Mesendoderm (in vitro differentiated cells): ENCODE measurements at regions not wholly inside any gene's neighbourhood (a gene's known extent, or its start where the extent isn't known, plus 50 kb on each side); places are given as distances from the start of the nearest gene placed in this dataset.

Source experiments
- DNase-seq: peaks from one replicate; pipeline ENCODE4 v3.0.0; 2013
- H2AK5ac ChIP-seq: 2 replicates; pipeline ENCODE4 v1.6.1; 2013; ENCODE audit warnings: low read length, inconsistent platforms
- H2BK120ac ChIP-seq: 2 replicates; pipeline ENCODE4 v1.6.1; 2013; ENCODE audit warnings: low read depth, mild to moderate bottlenecking, low read length, moderate library complexity, mixed read lengths
- H2BK15ac ChIP-seq: replicated peaks from 2 replicates; pipeline ENCODE4 v1.6.1; 2013; ENCODE audit warnings: low read depth, mild to moderate bottlenecking, moderate library complexity
- H2BK5ac ChIP-seq: 2 replicates; pipeline ENCODE4 v1.6.1; 2013; ENCODE audit warnings: low read length, inconsistent platforms
- H3K18ac ChIP-seq: 2 replicates; pipeline ENCODE4 v1.6.1; 2013; ENCODE audit warnings: mild to moderate bottlenecking, low read length, mixed read lengths
- H3K23ac ChIP-seq: one replicate; pipeline ENCODE4 v1.6.1; 2013; ENCODE audit warnings: low read length
- H3K27ac ChIP-seq: 2 replicates; pipeline ENCODE4 v1.5.1; 2013; ENCODE audit warnings: low read depth, mild to moderate bottlenecking, inconsistent platforms, low read length, moderate library complexity
- H3K27me3 ChIP-seq: 2 replicates; pipeline ENCODE4 v1.6.1; 2013; ENCODE audit warnings: low read length, control low read depth, mild to moderate bottlenecking, inconsistent platforms; ENCODE audit not compliant: insufficient read depth, poor library complexity
- H3K36me3 ChIP-seq: 2 replicates; pipeline ENCODE4 v1.6.1; 2013; ENCODE audit warnings: low read length, inconsistent platforms; ENCODE audit not compliant: control insufficient read depth, insufficient read depth
- H3K4ac ChIP-seq: one replicate; pipeline ENCODE4 v1.6.1; 2013; ENCODE audit warnings: low read depth, mild to moderate bottlenecking, low read length, moderate library complexity
- H3K4me1 ChIP-seq: 2 replicates; pipeline ENCODE4 v1.6.1; 2013; ENCODE audit warnings: low read depth, low read length, inconsistent platforms; ENCODE audit not compliant: control insufficient read depth
- H3K4me2 ChIP-seq: 2 replicates; pipeline ENCODE4 v1.6.1; 2013; ENCODE audit warnings: low read length
- H3K4me3 ChIP-seq: 2 replicates; pipeline ENCODE4 v1.5.1; 2013; ENCODE audit warnings: mild to moderate bottlenecking, low read length
- H3K56ac ChIP-seq: one replicate; pipeline ENCODE4 v1.6.1; 2013; ENCODE audit warnings: low read length
- H3K79me1 ChIP-seq: 2 replicates; pipeline ENCODE4 v1.6.1; 2013; ENCODE audit warnings: low read length, inconsistent platforms
- H3K79me2 ChIP-seq: 2 replicates; pipeline ENCODE4 v1.6.1; 2013; ENCODE audit warnings: mild to moderate bottlenecking, low read length; ENCODE audit not compliant: control insufficient read depth, insufficient read depth
- H3K9ac ChIP-seq: 2 replicates; pipeline ENCODE4 v1.6.1; 2013; ENCODE audit warnings: low read length, inconsistent platforms
- H4K5ac ChIP-seq: one replicate; pipeline ENCODE4 v1.6.1; 2013; ENCODE audit warnings: low read length
- H4K8ac ChIP-seq: one replicate; pipeline ENCODE4 v1.6.1; 2013; ENCODE audit warnings: low read depth, mild to moderate bottlenecking, control low read depth, low read length, moderate library complexity
- WGBS: extraction: QIAGEN DNeasy Blood & Tissue Kit; methylation state at CpG from one replicate; pipeline ENCODE4 v1.1.7; 2013; ENCODE audit warnings: low lambda C conversion rate, missing lambda C conversion rate; ENCODE audit not compliant: insufficient coverage; ENCODE audit errors: extremely low coverage; 5-methylcytosine and 5-hydroxymethylcytosine counted together

DNA sequence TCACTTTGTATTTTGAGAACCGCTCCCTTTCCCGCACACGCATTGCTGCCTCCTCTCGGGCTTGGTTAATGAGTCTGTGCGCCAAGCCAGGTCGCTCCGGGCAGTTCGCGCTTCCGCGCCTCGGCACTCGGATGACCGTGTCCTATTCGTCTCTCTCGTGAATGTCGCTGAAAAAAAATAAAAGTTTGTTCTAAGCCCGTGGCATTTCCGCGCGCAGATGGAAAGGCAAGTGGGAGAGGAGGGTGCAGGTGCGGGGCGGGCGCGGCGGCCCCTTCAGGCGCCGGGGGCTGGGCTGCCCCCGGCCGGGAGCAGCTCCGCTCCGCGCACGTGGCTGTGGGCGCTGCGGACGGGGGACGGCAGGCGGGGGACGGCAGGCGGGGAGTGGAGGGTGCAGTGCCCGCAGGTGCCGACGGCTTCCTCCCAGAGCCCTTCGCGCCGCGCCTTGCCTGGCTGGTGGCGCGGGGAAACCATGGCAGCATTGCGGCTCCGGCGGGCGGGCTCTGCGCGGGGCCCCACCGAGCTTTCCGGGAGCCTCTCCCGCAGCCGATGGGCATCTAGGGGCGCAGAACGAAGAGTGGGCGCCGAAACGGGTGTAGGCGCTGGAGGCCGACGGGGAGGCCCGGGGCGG lies 159.6 kb upstream of the SIX2 start:
- H2AK5ac ChIP-seq: no peak overlapping the region
- H3K4me3 ChIP-seq: no peak overlapping the region
- H2BK120ac ChIP-seq: no peak overlapping the region
- H2BK5ac ChIP-seq: no peak overlapping the region
- H4K5ac ChIP-seq: no peak overlapping the region
- no peaks in the 10 kb centered on the region for H3K4me1 ChIP-seq
- no peak overlapping the region for H3K4ac ChIP-seq
- H3K79me2 ChIP-seq: no peaks in the 10 kb centered on the region
- no peak overlapping the region for H4K8ac ChIP-seq
- no peaks in the 10 kb centered on the region for H3K36me3 ChIP-seq
- no peak overlapping the region for H3K9ac ChIP-seq
- no peak for DNase-seq
- peak overlapping the region; percentile 10 for H3K23ac ChIP-seq
- no peak overlapping the region for H3K27ac ChIP-seq
- H3K27me3 ChIP-seq: peaks cover 37% of the 10 kb centered on the region
- peak overlapping the region; percentile 68 for H3K56ac ChIP-seq
- H2BK15ac ChIP-seq: no peak overlapping the region
- H3K4me2 ChIP-seq: peak overlapping the region; percentile 69
- H3K18ac ChIP-seq: no peak overlapping the region
- no peaks in the 10 kb centered on the region for H3K79me1 ChIP-seq
- WGBS: no CpG with 5 or more reads among the region's 70 CpGs

DNA sequence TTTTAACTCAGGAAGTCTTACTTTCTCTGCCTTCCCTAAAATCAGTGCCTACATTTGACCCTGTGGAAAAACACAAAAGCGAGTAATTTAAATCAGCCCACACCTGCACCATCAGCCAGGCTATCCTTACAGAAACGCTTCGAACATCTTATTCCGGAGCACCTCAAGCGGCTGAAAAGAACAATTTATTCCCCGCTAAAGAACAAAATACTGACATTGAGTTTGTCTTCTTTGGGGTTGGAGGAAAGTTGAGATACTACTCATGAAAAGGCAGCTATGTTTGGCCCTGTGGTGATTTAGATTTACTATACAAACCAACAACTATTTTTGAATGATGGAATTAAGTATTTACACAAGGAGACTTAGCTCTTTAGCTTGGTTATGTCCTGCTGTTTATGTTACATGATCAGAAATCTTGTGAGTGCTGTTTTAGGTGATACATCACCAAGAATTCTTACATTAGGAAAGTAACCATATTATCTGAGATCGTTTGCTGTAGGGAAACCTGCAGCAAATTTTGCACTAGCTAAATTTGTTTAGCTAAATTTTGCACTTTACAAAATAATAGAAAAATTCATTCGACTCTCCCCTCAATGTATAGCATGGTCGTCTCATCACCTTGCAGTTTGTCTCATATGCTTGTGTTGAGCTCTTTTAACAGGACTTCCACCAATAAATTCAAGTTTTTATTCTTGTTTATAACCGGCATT lies 158.8 kb upstream of the SIX2 start:
- H2BK120ac ChIP-seq: no peak overlapping the region
- no peak overlapping the region for H3K23ac ChIP-seq
- H2BK15ac ChIP-seq: no peak overlapping the region
- no peaks in the 10 kb centered on the region for H3K79me2 ChIP-seq
- no peak overlapping the region for H2AK5ac ChIP-seq
- H3K4ac ChIP-seq: no peak overlapping the region
- no peak overlapping the region for H3K27ac ChIP-seq
- H3K4me1 ChIP-seq: no peaks in the 10 kb centered on the region
- no peak overlapping the region for H3K9ac ChIP-seq
- H3K36me3 ChIP-seq: no peaks in the 10 kb centered on the region
- no peak overlapping the region for H3K4me3 ChIP-seq
- no peak overlapping the region for H2BK5ac ChIP-seq
- no peak overlapping the region for H3K56ac ChIP-seq
- H4K8ac ChIP-seq: no peak overlapping the region
- no peaks in the 10 kb centered on the region for H3K79me1 ChIP-seq
- no peak overlapping the region for H4K5ac ChIP-seq
- no peak overlapping the region for H3K4me2 ChIP-seq
- H3K27me3 ChIP-seq: peaks cover 37% of the 10 kb centered on the region
- H3K18ac ChIP-seq: no peak overlapping the region
- no CpG with 5 or more reads among the region's 10 CpGs for WGBS
- DNase-seq: no peak

DNA sequence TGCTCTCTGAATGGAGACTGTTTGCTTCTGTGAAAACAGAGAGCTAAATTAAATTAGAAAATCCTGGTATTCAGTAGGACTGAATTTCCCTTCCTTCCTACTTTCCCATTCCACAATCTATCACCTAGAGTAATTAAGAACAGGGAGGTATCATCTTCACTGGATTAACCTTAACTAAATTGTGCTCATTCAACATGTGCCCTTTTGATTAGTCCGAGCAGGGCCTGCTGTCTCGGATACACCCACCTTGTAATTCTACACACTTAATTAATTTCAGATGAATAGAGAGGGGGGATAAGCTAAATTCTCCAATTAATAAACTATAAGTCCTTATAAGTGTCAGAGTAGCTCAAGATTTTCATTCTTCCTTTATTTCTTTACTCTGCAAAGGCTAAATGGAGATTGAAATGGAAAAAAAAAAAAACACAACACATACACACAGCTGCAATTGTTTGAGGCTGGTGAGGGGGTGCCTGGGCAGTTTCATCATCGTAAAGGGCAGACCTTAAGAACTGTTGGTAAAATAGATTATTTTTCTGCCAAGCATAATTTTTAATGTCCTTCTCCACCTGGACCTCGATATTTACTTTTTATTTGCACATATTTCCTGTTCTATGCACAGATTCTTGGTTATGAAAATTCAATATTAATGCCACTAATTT lies 157.1 kb upstream of the SIX2 start:
- no peak overlapping the region for H2BK15ac ChIP-seq
- H3K4me1 ChIP-seq: no peaks in the 10 kb centered on the region
- no peak overlapping the region for H4K5ac ChIP-seq
- H2BK120ac ChIP-seq: no peak overlapping the region
- no peak overlapping the region for H3K4me3 ChIP-seq
- no peaks in the 10 kb centered on the region for H3K36me3 ChIP-seq
- peaks cover 31% of the 10 kb centered on the region for H3K27me3 ChIP-seq
- H3K79me1 ChIP-seq: no peaks in the 10 kb centered on the region
- no peaks in the 10 kb centered on the region for H3K79me2 ChIP-seq
- no peak overlapping the region for H4K8ac ChIP-seq
- H2AK5ac ChIP-seq: no peak overlapping the region
- H3K4me2 ChIP-seq: no peak overlapping the region
- no CpG with 5 or more reads among the region's 4 CpGs for WGBS
- no peak overlapping the region for H3K23ac ChIP-seq
- no peak overlapping the region for H3K4ac ChIP-seq
- no peak overlapping the region for H2BK5ac ChIP-seq
- H3K18ac ChIP-seq: no peak overlapping the region
- no peak overlapping the region for H3K56ac ChIP-seq
- H3K27ac ChIP-seq: no peak overlapping the region
- no peak for DNase-seq
- no peak overlapping the region for H3K9ac ChIP-seq

DNA sequence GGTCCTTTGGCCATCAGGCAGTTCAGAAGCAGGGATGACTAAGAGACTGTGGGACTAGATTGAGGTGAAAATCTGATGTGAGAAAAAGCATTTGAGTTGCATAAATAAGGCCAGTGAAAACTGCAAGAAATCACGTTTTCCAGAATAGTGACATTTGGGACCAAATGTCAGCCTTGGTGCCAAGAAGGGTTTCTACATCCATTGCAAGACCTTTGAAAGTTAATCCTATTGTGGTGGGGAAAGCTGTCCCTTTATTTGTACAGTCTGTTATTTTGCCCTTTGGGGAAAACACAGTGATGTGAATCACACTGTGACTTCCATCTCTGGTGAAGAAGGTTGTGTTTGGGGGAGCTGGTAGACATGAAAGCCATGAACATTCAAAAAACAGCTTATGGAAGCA lies 153.5 kb upstream of the SIX2 start:
- no peaks in the 10 kb centered on the region for H3K4me1 ChIP-seq
- WGBS: no CpG with 5 or more reads among the region's 1 CpG
- H3K4me2 ChIP-seq: no peak overlapping the region
- no peak overlapping the region for H2AK5ac ChIP-seq
- no peak overlapping the region for H4K5ac ChIP-seq
- no peak overlapping the region for H3K4ac ChIP-seq
- H3K18ac ChIP-seq: no peak overlapping the region
- no peak overlapping the region for H3K9ac ChIP-seq
- no peak overlapping the region for H3K56ac ChIP-seq
- no peak overlapping the region for H3K27ac ChIP-seq
- H3K27me3 ChIP-seq: peaks cover under 1% of the 10 kb centered on the region
- H2BK5ac ChIP-seq: no peak overlapping the region
- H3K79me2 ChIP-seq: no peaks in the 10 kb centered on the region
- no peak overlapping the region for H4K8ac ChIP-seq
- no peak overlapping the region for H3K23ac ChIP-seq
- DNase-seq: no peak
- H2BK15ac ChIP-seq: no peak overlapping the region
- no peaks in the 10 kb centered on the region for H3K79me1 ChIP-seq
- H3K4me3 ChIP-seq: no peak overlapping the region
- no peaks in the 10 kb centered on the region for H3K36me3 ChIP-seq
- H2BK120ac ChIP-seq: no peak overlapping the region

DNA sequence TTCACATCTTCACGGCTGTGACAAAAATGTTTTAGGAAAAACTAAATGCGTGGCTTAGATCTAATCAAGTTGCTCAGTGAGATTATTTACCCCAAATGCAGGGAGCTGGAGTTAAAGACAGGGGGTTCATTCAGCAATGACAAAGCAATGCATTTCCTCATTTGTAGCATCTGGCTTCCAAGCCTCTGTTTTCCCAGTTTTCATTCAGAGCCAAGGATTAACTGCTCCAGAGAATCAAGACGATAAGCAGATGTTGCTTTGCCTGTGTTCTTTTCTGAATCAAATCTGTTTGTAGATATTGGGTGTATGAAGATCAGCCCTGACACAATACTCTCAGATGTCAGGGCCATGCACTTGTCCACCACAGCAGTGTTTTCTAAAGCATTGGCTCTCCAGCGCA lies 147.4 kb upstream of the SIX2 start:
- Histone ChIP-seq H3K27ac (no peak overlapping the region), H3K79me2 (no peaks in the 10 kb centered on the region), H3K36me3 (no peaks in the 10 kb centered on the region), H2BK120ac (no peak overlapping the region), H3K4me1 (peaks cover 2% of the 10 kb centered on the region), H3K18ac (no peak overlapping the region), H2BK15ac (no peak overlapping the region), H3K79me1 (no peaks in the 10 kb centered on the region), H4K8ac (no peak overlapping the region), H3K56ac (no peak overlapping the region), H3K27me3 (no peaks in the 10 kb centered on the region), H3K4me2 (no peak overlapping the region), H3K23ac (no peak overlapping the region), H3K9ac (no peak overlapping the region), H2BK5ac (no peak overlapping the region), H3K4me3 (no peak overlapping the region), H2AK5ac (no peak overlapping the region), H3K4ac (no peak overlapping the region), H4K5ac (no peak overlapping the region)
- no CpG with 5 or more reads among the region's 4 CpGs for whole genome bisulfite sequencing
- DNase-seq: no peak
